ENCODE measurements at regions not wholly inside any gene's neighbourhood (a gene's known extent, or its start where the extent isn't known, plus 50 kb on each side); places are given as distances from the start of the nearest gene placed in this dataset.

DNA sequence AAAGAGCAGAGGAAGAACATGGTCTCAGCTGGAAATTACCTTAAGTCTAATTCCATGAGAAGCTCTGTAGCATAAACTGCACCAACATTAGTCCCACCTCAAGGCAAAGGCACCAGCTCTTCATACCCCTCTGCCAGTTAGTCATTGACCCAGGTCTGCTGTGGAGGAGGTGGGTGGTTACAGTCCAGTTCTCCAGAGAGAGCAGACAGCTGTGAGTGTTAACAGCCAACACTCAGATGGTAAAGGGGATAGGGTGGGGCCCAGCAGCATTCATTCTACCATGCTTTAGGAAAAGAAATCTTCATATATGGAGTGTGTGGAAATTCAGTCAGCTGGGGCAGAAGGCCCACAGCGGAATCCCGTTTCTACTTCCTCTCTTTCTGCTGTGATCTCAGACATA, 159.7 kb upstream of the FBXO11 start:
- no peaks in the 10 kb centered on the region for H3K4me1 ChIP-seq (ENCODE audit: control insufficient read depth in 5 of 5, insufficient read depth in 5 of 5, low read length in 5 of 5)
- no peak overlapping the region for H3K9ac ChIP-seq (ENCODE audit: low read length in 5 of 5)
- H3K27ac ChIP-seq (ENCODE audit: low read depth, low read length), result no peak overlapping the region
- no peaks in the 10 kb centered on the region for H3K9me3 ChIP-seq (ENCODE audit: control insufficient read depth in 5 of 5, low read length in 5 of 5)
- H3K36me3 ChIP-seq (ENCODE audit: control insufficient read depth in 5 of 5, insufficient read depth in 5 of 5, low read length in 5 of 5), result no peaks in the 10 kb centered on the region
- H3K27me3 ChIP-seq (ENCODE audit: control insufficient read depth in 5 of 5, insufficient read depth in 4 of 5, low read length in 5 of 5), result no peaks in the 10 kb centered on the region
- no peak overlapping the region for H3K4me3 ChIP-seq (ENCODE audit: low read depth in 1 of 5, low read length in 5 of 5)

DNA sequence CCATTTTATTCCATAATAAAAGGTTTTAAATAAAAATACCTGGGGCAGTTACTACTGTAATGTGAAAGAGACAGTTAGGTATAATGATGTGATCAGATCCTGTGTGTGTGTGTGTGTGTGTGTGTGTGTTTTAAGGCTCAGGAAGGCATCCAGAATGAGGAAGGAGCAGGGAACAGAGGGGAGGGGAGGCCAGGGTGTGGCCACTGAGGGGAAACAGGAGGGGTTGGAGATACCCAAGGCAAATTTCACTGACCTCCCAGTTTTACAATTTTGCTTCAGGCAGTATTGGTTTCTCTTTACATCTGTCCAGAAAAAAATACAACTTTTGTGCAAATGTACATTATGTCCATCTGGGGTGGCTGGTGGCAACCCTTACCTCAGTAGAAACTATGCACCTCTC, 163.5 kb upstream of the FBXO11 start:
- no peaks in the 10 kb centered on the region for H3K9me3 ChIP-seq (ENCODE audit: control insufficient read depth in 5 of 5, low read length in 5 of 5)
- no peak overlapping the region for H3K27ac ChIP-seq (ENCODE audit: low read depth, low read length)
- no peaks in the 10 kb centered on the region for H3K27me3 ChIP-seq (ENCODE audit: control insufficient read depth in 5 of 5, insufficient read depth in 4 of 5, low read length in 5 of 5)
- no peaks in the 10 kb centered on the region for H3K36me3 ChIP-seq (ENCODE audit: control insufficient read depth in 5 of 5, insufficient read depth in 5 of 5, low read length in 5 of 5)
- no peak overlapping the region for H3K4me3 ChIP-seq (ENCODE audit: low read depth in 1 of 5, low read length in 5 of 5)
- no peaks in the 10 kb centered on the region for H3K4me1 ChIP-seq (ENCODE audit: control insufficient read depth in 5 of 5, insufficient read depth in 5 of 5, low read length in 5 of 5)
- H3K9ac ChIP-seq (ENCODE audit: low read length in 5 of 5), result no peak overlapping the region

DNA sequence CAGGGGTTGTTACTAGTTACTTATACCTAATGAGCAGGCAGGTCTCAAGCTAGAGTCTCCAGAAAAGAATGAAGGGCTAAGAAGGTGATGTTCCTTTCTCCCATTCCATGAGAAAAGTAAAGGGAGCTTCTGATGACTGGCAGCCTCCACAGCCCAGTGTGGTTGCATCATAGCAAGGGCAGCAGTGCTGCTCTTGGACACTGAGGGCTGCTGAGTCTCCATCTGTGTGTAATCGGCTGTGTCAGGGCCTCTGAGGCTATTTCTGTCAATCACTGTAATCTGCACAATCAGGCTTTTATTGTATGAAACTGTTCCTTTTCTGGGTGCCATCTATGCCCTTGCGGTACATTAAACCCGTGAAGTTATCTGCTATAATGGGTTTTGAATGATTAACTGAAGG, 164.1 kb upstream of the FBXO11 start:
- Histone ChIP-seq H3K36me3 (ENCODE audit: control insufficient read depth in 5 of 5, insufficient read depth in 5 of 5, low read length in 5 of 5) (no peaks in the 10 kb centered on the region), H3K27ac (ENCODE audit: low read depth, low read length) (no peak overlapping the region), H3K9ac (ENCODE audit: low read length in 5 of 5) (no peak overlapping the region), H3K27me3 (ENCODE audit: control insufficient read depth in 5 of 5, insufficient read depth in 4 of 5, low read length in 5 of 5) (no peaks in the 10 kb centered on the region), H3K9me3 (ENCODE audit: control insufficient read depth in 5 of 5, low read length in 5 of 5) (no peaks in the 10 kb centered on the region), H3K4me1 (ENCODE audit: control insufficient read depth in 5 of 5, insufficient read depth in 5 of 5, low read length in 5 of 5) (peaks cover 0 to 6% (median 4%) of the 10 kb centered on the region in 5 donors), H3K4me3 (ENCODE audit: low read depth in 1 of 5, low read length in 5 of 5) (no peak overlapping the region)

DNA sequence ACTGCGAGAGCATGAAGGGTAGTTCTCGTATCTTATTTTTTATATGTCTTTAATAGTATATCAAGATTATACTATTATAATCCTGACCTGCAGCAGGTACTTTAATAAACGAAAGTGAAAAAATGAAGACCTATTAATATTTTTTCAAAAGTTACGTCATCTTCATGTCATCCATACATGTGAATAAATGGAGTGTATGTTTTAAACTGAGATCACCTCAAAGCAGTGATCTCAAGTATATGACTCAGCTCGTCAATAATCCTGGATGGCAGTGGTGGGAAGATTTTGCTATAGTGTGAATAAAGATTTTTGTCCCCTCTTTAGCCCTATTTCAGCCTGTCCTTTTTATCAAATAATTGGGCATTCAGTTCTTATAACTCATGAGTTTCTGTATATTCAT, 166.3 kb upstream of the FBXO11 start:
- no peak overlapping the region for H3K9ac ChIP-seq (ENCODE audit: low read length in 5 of 5)
- H3K36me3 ChIP-seq (ENCODE audit: control insufficient read depth in 5 of 5, insufficient read depth in 5 of 5, low read length in 5 of 5), result no peaks in the 10 kb centered on the region
- H3K4me1 ChIP-seq (ENCODE audit: control insufficient read depth in 5 of 5, insufficient read depth in 5 of 5, low read length in 5 of 5), result peaks cover 0 to 13% (median 8%) of the 10 kb centered on the region in 5 donors

DNA sequence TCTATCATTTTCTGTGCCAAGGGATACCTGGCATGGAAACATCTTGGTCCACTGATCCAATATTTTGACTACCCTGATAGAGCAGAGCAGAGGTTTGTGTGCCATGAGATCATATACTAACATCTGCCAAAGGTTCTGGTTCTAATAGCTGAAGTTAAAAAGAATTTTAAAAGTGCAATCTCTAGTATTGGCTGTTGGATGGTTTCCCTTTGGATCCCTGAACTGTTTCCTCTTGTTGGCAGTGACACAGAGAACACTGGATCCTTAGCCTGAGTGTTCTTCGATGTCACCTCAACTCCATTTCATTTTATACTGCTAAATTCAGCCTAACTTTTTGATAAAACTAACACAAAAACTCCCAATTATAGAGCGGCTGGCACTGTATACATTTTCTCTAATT, 169.3 kb upstream of the FBXO11 start:
- Histone ChIP-seq H3K4me3 (ENCODE audit: low read depth in 1 of 5, low read length in 5 of 5) (no peak overlapping the region), H3K36me3 (ENCODE audit: control insufficient read depth in 5 of 5, insufficient read depth in 5 of 5, low read length in 5 of 5) (no peaks in the 10 kb centered on the region), H3K4me1 (ENCODE audit: control insufficient read depth in 5 of 5, insufficient read depth in 5 of 5, low read length in 5 of 5) (peaks cover 0 to 13% (median 8%) of the 10 kb centered on the region in 5 donors), H3K27ac (ENCODE audit: low read depth, low read length) (no peak overlapping the region), H3K27me3 (ENCODE audit: control insufficient read depth in 5 of 5, insufficient read depth in 4 of 5, low read length in 5 of 5) (no peaks in the 10 kb centered on the region), H3K9ac (ENCODE audit: low read length in 5 of 5) (no peak overlapping the region), H3K9me3 (ENCODE audit: control insufficient read depth in 5 of 5, low read length in 5 of 5) (no peaks in the 10 kb centered on the region)

More for the DNA sequence above, 166.3 kb upstream of the FBXO11 start:
- no peaks in the 10 kb centered on the region for H3K9me3 ChIP-seq (ENCODE audit: control insufficient read depth in 5 of 5, low read length in 5 of 5)
- no peak overlapping the region for H3K27ac ChIP-seq (ENCODE audit: low read depth, low read length)
- H3K27me3 ChIP-seq (ENCODE audit: control insufficient read depth in 5 of 5, insufficient read depth in 4 of 5, low read length in 5 of 5), result no peaks in the 10 kb centered on the region
- no peak overlapping the region for H3K4me3 ChIP-seq (ENCODE audit: low read depth in 1 of 5, low read length in 5 of 5)

DNA sequence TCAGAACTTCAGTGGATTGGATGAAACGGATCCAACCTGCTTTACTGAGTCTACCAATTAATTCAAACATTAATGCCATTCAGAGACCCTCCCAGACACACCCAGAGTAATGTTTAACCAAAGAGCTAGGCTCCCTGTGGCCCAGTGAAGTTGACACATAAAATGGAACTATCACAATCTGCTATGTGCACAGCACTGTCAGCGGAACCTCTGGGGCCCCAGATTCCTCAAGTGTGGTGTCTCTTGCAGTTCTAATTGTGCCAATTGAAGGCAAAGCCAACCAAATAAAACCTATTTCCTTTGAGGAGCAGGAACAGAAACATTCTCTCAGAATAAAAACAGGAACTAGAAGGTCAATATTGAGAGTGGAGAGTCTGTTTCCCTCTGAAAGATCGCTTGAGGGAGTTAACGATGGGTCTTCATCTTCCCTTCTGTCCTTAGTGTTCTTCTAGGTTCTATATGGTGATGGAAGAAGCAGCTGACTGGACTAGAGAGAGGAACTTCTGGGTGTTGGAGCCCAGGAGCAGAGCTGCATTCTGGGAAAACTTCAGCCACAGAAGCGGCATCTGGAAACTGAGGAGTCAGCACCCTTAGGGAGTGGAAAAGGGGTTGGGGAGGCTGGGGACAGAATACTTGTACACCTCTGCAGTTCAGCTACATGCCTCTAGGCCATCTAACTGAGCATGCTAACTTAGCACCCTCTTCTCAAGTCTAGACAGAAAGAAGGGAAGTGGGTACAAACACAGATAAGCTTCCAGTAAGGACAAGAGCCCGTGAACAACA, 174.4 kb upstream of the FBXO11 start:
- peaks cover 0 to 8% (median 0%) of the 10 kb centered on the region in 5 donors for H3K4me1 ChIP-seq (ENCODE audit: control insufficient read depth in 5 of 5, insufficient read depth in 5 of 5, low read length in 5 of 5)
- H3K36me3 ChIP-seq (ENCODE audit: control insufficient read depth in 5 of 5, insufficient read depth in 5 of 5, low read length in 5 of 5), result no peaks in the 10 kb centered on the region
- no peak overlapping the region for H3K4me3 ChIP-seq (ENCODE audit: low read depth in 1 of 5, low read length in 5 of 5)
- H3K9me3 ChIP-seq (ENCODE audit: control insufficient read depth in 5 of 5, low read length in 5 of 5), result no peaks in the 10 kb centered on the region
- no peak overlapping the region for H3K9ac ChIP-seq (ENCODE audit: low read length in 5 of 5)
- H3K27me3 ChIP-seq (ENCODE audit: control insufficient read depth in 5 of 5, insufficient read depth in 4 of 5, low read length in 5 of 5), result no peaks in the 10 kb centered on the region
- no peak overlapping the region for H3K27ac ChIP-seq (ENCODE audit: low read depth, low read length)

DNA sequence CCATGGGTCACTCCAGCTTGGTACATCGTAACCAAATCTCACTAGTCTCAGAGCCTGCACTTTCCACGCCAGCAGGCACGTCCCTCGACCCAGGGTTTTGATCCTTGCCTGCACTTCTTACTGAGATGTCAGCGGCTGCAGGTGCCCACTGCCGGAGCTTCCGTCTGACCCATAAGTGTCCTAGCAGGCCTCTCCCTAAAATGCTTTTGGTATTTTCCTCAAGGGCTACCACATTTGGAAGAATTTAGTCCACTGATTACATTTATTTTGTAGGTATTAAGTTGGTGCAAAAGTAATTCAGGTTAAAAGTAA, 175.0 kb upstream of the FBXO11 start:
- H3K4me1 ChIP-seq (ENCODE audit: control insufficient read depth in 5 of 5, insufficient read depth in 5 of 5, low read length in 5 of 5), result peaks cover 0 to 4% (median 0%) of the 10 kb centered on the region in 5 donors
- no peak overlapping the region for H3K4me3 ChIP-seq (ENCODE audit: low read depth in 1 of 5, low read length in 5 of 5)
- H3K27ac ChIP-seq (ENCODE audit: low read depth, low read length), result no peak overlapping the region
- no peaks in the 10 kb centered on the region for H3K9me3 ChIP-seq (ENCODE audit: control insufficient read depth in 5 of 5, low read length in 5 of 5)
- H3K9ac ChIP-seq (ENCODE audit: low read length in 5 of 5), result no peak overlapping the region
- no peaks in the 10 kb centered on the region for H3K27me3 ChIP-seq (ENCODE audit: control insufficient read depth in 5 of 5, insufficient read depth in 4 of 5, low read length in 5 of 5)
- no peaks in the 10 kb centered on the region for H3K36me3 ChIP-seq (ENCODE audit: control insufficient read depth in 5 of 5, insufficient read depth in 5 of 5, low read length in 5 of 5)

DNA sequence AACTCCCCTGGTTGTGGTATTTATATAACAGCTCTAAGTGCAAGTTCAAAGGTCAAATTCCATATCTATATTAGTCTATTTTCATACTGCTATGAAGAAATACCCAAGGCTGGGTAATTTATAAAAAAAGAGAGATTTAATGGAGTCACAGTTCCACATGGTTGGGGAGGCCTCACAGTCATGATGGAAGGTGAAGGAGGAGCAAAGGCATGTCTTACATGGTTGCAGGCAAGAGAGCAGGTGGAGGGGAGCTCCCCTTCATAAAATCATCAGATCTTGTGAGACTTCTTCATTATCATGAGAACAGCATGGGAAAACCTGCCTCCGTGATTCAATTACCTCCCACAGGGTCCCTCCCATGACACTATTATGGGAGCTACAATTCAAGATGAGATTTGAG, 179.6 kb upstream of the FBXO11 start:
- no peaks in the 10 kb centered on the region for H3K4me1 ChIP-seq (ENCODE audit: control insufficient read depth in 5 of 5, insufficient read depth in 5 of 5, low read length in 5 of 5)
- H3K27me3 ChIP-seq (ENCODE audit: control insufficient read depth in 5 of 5, insufficient read depth in 4 of 5, low read length in 5 of 5), result no peaks in the 10 kb centered on the region
- peaks cover 0 to 9% (median 2%) of the 10 kb centered on the region in 5 donors for H3K9me3 ChIP-seq (ENCODE audit: control insufficient read depth in 5 of 5, low read length in 5 of 5)
- H3K36me3 ChIP-seq (ENCODE audit: control insufficient read depth in 5 of 5, insufficient read depth in 5 of 5, low read length in 5 of 5), result no peaks in the 10 kb centered on the region
- H3K4me3 ChIP-seq (ENCODE audit: low read depth in 1 of 5, low read length in 5 of 5), result no peak overlapping the region
- H3K9ac ChIP-seq (ENCODE audit: low read length in 5 of 5), result no peak overlapping the region
- no peak overlapping the region for H3K27ac ChIP-seq (ENCODE audit: low read depth, low read length)

DNA sequence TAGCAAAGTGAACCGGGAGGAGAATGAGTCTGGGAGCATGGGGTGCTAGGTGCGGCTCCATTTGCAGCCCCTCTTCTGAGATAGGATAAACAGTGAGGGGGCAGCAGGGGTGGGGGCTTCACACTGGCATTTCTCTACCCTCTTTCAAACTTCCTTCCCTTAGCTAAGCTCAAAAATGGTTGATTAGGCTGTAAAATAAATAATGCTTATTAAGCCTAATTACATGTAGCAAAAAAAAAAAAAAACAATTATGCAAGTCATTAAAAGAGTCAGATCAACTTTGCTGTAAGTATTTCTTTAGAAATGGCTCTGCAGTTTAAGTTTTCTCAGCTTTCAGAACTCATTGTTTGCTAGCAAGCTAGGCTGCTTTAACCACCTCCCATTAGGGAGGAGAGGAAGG, 182.7 kb upstream of the FBXO11 start:
- Histone ChIP-seq H3K9me3 (ENCODE audit: control insufficient read depth in 5 of 5, low read length in 5 of 5) (peaks cover 0 to 16% (median 6%) of the 10 kb centered on the region in 5 donors), H3K4me1 (ENCODE audit: control insufficient read depth in 5 of 5, insufficient read depth in 5 of 5, low read length in 5 of 5) (no peaks in the 10 kb centered on the region), H3K27ac (ENCODE audit: low read depth, low read length) (no peak overlapping the region), H3K9ac (ENCODE audit: low read length in 5 of 5) (no peak overlapping the region), H3K27me3 (ENCODE audit: control insufficient read depth in 5 of 5, insufficient read depth in 4 of 5, low read length in 5 of 5) (no peaks in the 10 kb centered on the region), H3K36me3 (ENCODE audit: control insufficient read depth in 5 of 5, insufficient read depth in 5 of 5, low read length in 5 of 5) (no peaks in the 10 kb centered on the region), H3K4me3 (ENCODE audit: low read depth in 1 of 5, low read length in 5 of 5) (no peak overlapping the region)

DNA sequence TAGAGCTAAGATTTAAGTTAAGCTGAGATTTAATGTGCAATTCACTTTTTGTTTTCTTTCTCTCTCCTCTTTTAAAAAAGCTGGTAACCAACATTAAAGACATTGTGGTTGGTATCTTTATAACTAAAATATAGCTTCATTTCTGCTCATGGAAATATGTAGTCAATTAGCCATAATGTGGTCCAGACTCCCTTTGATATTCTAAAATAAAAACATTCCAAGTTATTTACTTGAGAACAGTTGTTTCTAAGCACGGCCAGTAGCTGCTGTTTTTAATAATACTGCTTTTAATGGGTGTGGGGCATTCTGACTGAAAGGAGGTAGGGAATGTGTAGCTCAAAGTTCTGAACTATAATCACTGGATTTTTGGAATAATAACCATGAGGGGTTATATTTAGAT, 183.3 kb upstream of the FBXO11 start:
- no peaks in the 10 kb centered on the region for H3K36me3 ChIP-seq (ENCODE audit: control insufficient read depth in 5 of 5, insufficient read depth in 5 of 5, low read length in 5 of 5)
- H3K9me3 ChIP-seq (ENCODE audit: control insufficient read depth in 5 of 5, low read length in 5 of 5), result peaks cover 0 to 16% (median 6%) of the 10 kb centered on the region in 5 donors
- no peak overlapping the region for H3K27ac ChIP-seq (ENCODE audit: low read depth, low read length)
- no peaks in the 10 kb centered on the region for H3K4me1 ChIP-seq (ENCODE audit: control insufficient read depth in 5 of 5, insufficient read depth in 5 of 5, low read length in 5 of 5)
- no peak overlapping the region for H3K9ac ChIP-seq (ENCODE audit: low read length in 5 of 5)
- no peak overlapping the region for H3K4me3 ChIP-seq (ENCODE audit: low read depth in 1 of 5, low read length in 5 of 5)
- no peaks in the 10 kb centered on the region for H3K27me3 ChIP-seq (ENCODE audit: control insufficient read depth in 5 of 5, insufficient read depth in 4 of 5, low read length in 5 of 5)
